HG03175 (cell line): ENCODE measurements at regions not wholly inside any gene's neighbourhood (a gene's known extent, or its start where the extent isn't known, plus 50 kb on each side); places are given as distances from the start of the nearest gene placed in this dataset.
A peak's percentile ranks its signal among the peaks of the same experiment; 100 is the strongest.
"Not testable (repeated sequence)": the region's sequence is repeated elsewhere in the genome, so short reads cannot be mapped to it uniquely, and the experiment has no call there.

Experiments used
- ATAC-seq: cut with Tn5 transposase; IDR thresholded peaks from one replicate; pipeline ENCODE4 v1.9.1; 2021; ENCODE audit warnings: mild to moderate bottlenecking, moderate library complexity; ENCODE audit not compliant: unreplicated experiment

DNA sequence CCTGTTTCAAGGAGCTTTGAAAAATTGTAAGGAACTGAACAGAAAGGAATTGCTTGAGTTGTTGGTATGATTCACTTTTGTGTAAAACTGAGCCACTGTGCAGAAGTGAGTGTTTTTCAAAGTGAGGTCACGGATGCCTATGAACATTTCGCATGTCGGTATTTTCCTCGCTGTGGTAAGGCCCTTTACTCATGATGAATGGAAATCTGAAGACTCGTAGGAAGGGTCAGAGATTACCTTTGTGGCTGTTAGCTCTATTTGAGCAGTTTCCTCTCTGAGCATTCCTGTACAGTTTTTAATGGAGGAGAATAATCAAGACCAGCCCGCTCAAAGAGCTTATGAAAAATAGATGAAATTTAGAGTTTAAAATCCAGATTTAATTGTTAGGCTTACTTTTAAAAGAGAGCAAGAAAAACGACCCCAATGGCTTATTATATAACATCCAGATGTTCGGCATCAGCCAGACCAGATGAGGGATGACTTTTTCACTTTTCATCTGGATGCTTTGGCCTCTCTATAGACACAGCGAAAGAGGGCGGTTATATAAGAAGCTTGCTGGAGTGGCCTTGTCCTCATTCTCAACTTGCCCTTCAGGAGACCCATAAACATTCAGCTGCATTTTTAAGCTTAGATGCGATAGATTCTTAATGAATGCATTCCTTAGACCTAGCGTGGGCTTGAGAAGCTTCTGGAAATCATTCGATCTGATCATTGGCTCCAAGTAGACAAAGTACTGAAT lies 99.5 kb downstream of the CD83 start:
- ATAC-seq = no peak

DNA sequence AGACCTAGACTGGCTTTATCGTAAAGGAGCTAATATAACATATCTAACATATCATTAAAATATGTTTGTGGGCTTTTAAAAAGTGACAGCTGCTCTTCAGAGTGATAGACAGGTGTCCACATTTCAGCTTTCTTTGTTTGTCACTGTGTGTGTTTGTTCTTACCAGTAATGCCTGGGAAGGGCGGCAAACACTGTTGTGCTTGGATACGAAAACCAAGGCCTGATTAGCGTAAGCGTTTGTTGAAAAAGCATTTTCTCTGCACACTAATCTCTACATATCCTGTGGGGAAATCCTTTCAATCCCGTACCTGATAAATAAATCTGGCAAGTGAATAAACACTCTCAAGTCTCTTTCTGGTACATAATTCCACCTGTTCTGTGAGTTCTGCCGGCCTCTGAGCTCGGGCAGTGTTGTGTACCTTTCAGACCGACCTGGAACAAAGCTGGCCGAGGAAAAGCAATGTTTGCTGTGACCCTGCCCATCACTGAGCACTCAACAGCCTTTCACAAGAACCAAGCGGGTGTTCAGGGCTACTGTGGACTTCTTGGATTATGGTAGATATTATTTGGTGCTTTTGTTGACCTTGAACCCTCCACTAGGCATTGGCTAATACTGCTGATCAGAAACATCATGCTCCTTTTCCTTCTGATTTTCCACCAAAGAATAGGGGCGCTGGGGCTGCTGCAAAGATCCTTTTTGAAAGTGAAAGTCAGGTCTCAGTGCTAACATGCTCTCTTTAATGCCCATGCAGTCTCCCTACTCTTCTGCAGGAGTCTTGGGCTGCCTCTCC lies 100.4 kb downstream of the CD83 start:
- no peak for ATAC-seq

DNA sequence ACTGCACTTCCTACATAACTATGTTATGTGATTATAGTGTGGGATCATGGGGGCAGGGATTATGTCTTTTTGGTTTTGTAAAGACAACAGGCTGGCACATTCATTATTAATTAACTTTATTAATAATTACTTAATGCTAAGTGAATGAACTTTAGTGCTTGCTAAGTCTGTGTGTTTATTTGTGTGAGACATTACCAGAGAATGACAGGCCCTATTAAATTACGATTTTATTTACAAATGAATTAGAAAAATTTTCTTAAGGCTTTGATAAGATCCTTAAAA lies 100.9 kb downstream of the CD83 start:
- no peak for ATAC-seq

DNA sequence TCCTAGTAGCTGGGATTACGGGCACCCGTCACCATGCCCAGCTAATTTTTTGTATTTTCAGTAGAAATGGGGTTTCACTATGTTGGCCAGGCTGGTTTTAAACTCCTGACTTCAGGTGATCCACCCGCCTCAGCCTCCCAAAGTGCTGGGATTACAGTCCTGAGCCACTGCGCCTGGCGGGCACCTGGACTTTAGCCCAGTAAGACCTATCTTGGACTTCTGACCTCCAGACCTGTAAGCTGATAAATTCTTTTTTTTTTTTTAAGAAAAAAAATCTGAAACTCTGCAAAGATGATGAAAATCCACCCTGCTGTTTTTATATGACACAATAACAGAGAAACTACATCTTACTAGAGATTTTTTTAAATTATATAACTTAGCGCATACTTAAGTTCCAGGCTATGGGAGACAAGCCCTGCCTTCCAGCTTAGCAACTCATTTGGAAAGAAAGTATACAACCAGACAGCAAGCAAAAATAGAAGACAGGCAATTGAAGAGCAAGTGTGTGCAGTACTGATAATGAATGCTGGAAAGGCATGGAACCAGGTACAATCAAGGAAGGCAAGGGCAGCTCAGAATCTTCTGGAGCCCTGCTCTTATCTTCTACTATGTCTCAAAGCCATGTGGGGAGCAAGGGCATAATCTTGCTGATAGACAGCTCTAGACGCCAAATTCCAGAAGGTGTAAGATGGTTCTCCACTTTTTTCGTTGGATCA lies 104.2 kb downstream of the CD83 start:
- ATAC-seq = no peak

DNA sequence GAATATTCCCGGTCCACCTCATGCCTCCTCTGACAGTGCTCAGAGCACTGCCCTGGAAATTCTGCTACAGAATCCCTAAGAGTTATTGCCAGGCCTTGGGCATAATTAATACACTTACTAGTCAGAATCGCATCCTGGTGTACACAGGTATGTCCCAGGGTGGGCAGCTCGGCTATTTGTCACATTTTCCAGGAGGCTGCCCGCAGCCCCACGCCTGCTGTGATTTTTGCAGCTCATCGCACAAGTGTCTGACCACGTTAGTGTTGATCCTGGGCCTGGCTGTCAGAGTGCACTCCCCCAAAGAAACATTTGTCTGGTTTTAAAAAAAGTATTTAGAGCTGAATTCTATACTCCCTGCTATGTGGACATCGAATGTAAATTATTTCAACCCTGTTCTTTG lies 105.4 kb downstream of the CD83 start:
- no peak for ATAC-seq

DNA sequence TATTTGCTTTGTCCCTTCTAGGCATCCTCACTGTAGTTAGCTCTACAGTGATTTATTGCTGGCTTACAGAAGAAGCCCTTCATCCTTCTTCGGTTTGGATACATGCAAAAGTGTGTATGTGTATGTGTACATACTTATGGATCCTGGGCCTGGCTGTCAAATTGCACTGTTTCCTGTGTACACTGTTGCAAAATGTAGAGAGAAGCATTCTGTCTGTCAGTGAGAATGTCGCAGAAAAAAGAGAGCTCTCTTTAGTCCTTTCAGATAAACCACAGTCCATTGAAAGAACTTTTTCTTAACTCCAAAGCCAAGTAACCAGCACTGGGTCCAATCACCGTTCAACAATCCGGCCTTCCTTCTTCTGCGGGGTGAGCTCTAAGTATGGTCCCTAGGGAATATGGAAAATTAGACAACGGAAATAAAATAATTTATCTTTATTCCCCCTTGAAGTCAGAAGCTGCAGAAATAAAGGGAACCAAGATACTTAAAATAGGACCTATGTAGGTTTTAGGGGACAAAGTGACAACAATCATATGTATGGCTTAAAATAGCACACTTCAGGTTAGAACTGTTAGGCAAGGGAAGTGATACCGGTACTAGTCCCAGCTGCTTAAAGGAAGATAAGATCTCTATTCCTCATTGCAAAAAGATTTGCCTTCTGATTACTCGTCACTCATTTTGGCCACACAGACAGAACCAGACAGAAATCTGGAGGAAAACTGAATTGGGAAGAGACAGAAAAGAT lies 107.0 kb downstream of the CD83 start:
- peak; percentile 59 for ATAC-seq

DNA sequence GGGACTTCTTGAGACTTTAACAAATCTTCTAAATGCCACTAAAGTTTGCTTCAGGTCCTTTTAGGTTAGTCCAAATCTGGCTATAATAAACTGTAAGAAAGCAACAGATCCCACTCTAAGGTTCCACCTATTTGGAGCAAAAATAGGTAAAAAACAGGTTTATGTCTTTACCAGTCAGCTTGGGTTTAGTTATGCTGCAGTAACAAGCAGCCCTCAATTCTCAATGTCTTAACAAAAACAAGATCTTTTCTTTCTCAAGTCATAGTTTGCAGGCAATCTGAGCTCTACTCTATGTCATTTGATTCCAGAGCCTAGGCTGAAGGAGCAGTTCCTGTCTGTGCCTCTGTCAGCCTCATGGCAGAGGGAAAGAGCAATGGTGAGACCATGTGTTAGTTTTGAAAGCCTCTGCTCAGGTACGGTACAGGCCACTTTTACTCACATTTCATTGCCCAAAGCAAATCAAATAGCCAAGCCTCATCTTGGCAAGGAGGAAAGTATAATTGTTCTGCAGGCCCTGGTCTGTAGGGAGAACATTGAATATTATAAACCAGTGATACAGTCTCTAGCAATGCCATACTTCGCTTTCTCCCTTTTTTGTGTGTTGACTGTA lies 108.6 kb downstream of the CD83 start:
- ATAC-seq = no peak

DNA sequence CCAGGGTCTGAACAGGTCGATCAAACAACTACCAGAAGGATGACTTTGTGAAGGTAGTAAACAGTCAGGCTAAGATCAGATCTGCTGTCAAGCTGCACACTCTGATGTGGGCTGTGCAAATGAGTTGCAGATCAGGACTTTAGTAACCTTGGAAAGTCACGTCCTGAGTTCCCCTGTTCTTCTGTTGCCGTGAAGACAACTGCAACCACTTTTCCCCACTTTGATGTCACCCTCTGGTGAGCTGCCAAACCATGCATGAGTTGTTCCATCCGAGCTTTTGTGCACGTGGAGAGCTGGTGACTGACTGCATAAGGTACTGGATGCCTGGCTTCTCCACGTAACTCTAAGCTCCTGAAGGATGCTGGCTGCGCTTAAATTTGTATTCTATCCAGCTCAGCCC lies 111.0 kb downstream of the CD83 start:
- no peak for ATAC-seq

DNA sequence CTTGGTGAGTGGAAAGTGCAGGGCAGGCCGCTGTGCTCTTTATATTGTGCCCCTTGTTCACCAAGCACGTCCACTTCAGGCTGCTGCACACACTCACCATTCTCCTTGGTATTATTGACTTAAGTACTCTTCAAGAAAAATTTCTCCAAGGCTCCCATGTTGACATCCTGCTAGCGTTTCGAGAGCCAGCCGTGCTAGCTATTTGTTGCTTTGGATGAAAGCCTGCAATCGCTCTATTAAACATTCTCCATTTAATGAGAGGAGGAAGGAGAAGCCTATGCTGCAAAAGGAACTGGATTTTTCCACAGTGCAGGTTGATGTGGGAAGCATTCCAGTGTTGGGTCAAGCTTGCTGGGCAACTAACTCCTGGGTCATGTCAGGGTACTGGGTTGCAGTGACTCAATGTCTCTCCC lies 113.5 kb downstream of the CD83 start:
- no peak for ATAC-seq

DNA sequence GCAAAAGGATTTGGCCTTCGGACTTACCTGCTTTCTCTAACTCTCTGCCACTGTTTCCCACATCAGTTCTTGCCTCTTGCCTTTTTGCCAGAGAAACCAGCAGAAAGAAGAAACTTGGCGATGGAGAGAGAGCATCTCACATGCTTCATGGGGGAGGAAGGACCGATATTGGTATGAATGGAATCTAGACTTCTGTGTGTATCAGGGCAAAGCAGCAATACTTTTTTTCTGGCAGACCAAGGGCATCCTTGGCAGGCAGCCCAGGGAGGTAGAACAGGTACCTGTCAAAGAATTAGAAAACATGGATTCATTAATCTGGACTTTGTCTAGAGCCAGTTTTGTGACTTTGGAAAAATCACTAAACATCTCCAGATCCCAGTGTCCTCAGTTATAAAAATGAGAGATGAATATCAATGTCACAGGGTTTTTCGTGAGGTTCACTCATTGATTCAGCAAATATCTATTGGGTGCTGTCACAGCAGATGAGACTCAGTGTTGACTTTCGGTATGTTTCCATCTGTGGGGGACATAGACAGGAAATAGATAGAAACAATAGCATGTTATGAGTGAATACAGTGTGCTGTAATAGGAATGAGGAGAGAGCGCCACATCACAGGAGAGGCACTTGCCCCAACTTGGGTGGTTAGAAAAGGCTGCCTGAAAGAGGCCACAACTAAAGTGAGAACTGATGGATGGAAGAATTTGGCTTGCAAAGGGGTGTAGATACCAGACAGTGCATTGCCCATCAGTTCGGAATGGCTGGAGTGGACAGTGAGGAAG lies 114.1 kb downstream of the CD83 start:
- ATAC-seq = no peak

DNA sequence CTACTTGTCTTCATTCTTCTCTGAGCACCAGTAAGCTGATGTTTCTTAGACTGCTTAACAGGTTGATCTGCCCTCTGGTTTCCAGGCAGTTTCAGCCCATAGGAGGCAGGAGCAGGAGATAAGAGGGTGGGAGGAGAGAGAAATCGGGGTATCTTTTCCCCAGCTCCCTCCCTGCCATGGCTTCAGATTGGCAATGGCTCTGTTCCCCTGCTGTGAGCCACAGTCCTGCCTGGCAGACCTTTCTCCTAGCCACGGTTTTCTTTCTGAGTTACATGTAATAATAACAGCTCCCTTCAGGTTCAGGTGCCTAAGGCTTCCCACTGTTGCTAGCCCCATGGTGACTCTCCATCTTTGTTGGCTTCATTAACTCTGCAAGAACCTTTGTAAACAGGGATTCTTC lies 115.3 kb downstream of the CD83 start:
- ATAC-seq = no peak

DNA sequence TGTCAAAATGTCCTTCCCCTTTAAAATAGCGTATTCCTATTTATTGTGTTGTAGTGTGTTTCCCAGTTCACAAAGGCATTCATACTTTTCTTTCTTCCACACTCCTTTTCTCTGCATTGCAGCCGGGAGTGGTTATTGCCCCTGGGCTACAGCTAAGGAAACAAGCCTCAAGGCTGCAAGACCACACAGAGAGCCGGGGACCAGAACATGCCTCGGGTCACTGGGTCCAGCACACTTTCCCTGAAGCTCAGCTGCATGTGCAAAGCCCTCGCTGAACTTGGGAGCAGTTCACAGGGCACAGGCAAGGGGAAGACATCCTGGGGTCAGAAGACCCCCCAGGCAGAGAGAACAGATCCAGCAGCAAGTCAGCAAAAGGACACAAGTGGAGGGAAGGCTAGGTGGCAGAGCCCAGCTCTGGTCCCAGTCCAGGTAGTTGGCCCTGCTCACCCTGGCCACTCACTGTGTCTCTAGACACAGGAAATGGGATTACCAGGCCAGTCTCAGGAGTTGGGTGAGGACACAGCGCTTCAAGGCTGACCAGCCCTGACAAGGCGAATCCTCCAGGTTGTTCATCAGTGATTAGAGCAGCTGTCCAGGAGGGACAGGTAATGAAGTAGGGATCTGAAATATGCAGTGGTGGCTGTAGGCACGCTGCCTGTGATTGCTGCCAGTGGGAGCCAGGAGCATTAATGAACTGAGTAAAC lies 118.2 kb downstream of the CD83 start:
- no peak for ATAC-seq

DNA sequence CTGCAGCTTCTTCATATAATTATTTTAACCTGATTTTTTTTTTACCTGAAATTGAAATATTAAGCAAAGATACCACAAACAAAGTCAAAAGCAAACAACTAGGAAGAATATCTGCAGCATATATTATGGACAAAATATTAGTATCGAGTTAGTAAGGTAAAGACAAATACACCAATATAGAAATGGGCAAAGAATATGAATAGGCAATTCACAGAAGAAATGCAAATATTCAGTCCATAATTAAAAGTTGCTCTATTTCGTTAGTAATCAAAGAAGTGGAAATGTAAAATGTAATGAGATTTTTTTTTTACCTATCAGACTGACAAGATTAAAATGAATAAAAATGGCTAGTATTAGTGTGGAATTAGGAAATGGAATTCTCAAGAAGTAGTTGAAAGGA lies 121.5 kb downstream of the CD83 start:
- no peak for ATAC-seq

DNA sequence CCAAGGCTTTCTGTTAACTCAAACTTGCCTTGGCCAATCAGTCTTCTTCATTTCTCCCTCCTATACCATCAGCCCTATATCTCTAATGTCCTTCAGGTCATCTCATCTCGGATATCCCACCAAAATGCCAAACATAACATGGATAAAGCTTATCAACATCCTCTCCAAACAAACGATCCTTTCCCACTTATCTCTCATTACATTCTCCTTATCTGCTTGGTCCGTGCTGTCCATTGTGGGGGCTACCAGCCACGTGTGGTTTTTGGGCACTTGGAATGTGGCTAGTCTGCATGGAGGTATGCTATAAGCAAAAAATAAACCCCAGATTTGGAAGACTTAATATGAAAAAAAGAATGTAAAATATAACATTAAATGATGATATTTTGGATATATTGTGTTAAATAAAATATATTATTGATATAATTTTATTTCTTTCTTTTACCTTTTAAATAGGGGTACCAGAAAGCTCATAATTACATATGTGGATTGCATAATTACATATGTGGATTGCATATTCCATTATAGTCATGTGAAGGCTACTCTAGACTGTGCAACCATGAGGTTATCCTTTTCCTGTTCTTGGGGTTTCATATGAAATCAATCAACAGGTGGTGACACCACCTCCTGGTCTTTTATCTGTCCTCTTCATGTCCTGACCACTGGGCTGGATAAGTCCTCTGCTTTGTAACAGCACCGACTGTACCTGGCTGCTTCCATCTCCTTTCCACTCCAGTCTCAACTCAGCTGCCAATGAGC lies 123.0 kb downstream of the CD83 start:
- no peak for ATAC-seq

DNA sequence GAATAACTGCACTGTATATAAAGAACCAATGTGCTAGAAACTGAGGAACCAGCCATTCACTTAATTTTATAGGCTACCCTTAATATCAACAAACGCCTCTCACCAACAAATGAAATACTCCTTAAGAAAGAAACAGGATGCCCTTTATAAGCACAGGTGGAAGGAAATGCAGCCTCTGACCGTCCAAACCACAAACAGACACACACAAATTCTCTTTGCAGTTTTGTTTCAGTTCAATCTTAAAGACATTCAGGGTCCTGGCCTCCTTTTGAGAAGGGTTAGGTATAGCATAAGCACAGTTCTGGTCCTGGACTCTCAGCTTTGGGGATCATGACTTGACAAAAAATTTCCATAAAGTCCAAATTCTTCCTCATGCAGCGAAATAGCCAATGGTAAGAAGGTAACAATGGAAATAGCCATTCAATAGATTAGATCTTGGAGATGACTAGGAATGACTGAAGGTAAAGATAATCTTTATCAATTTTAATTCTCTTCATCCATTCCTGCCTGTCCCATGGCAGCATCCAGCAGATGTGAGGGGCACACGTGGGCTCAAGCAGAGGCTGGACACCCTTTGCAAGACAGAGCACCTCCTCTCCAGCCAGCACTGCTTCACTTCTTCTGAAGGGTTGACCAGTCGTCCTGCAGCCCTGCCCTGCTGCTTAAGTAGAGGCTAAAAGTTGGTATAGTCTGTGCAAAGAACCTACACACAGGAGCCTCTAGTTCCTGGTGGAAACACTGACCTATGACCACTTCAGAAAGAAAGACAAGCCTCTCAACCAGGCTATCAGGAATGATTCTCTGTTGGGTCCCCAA lies 123.9 kb downstream of the CD83 start:
- ATAC-seq = no peak

DNA sequence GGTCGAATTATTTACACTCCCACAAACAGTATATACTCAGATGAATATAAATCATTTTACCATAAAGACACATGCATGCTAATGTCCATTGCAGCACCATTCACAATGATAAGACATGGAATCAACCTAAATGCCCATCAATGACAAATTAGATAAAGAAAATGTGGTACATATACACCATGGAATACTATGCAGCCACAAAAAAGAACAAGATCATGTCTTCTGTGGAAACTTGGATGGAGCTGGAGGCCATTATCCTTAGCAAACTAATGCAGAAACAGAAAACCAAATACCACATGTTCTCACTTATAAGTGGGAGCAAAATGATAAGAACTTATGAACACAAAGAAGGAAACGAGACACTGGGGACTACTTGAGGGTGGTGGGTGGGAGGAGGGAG lies 125.3 kb downstream of the CD83 start:
- ATAC-seq = not testable (repeated sequence)

DNA sequence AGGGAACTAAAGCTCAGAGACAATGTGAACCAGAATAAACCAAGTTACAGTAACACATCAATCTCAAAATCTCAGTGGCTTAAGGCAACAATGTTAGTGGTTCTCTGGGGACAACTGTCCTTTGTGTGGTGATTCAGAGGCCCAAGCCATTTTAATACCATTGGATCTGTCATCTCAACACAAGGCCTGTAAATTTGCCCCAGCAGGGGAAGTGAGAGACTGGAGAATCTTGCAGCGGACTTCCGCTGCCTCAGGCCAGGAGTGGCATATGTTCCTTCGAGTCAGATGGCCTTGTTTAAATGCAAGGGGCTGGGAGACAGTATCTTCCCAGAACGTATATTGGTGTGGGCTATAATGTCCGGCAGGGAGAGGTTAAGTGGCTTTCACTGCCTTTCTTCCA lies 126.0 kb downstream of the CD83 start:
- no peak for ATAC-seq

DNA sequence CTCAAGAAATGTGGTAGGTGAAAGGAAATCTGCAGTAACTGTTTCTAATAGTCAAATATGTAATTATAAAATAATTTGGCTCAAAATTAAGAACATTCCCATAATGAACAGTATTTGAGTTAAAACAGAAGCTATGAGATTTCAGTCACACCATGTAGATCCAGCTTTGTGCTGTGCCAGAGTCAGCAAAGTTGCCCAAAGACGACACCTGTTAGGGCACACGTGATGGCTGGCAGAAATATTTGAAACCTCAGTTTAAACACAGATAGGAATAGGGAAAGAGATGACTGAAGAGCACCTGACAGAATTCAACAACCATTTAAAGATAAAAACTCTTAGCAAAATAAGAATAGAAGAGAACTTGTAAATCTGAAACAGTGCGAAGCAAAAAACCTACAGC lies 129.3 kb downstream of the CD83 start:
- ATAC-seq = no peak
